HEK293T (cell line): ENCODE measurements at regions not wholly inside any gene's neighbourhood (a gene's known extent, or its start where the extent isn't known, plus 50 kb on each side); places are given as distances from the start of the nearest gene placed in this dataset.

Experiments used
- ARNT ChIP-seq: fragments of 450-650 bp; IDR thresholded peaks from 2 replicates; pipeline ENCODE4 v1.6.1; 2017; ENCODE audit warnings: mild to moderate bottlenecking
- NFRKB ChIP-seq: fragments of 450-650 bp; IDR thresholded peaks from 2 replicates; pipeline ENCODE4 v1.6.1; 2016; ENCODE audit warnings: mild to moderate bottlenecking, moderate library complexity
- SP1 ChIP-seq: fragments of 450-650 bp; IDR thresholded peaks from 2 replicates; pipeline ENCODE4 v1.6.1; 2017

DNA sequence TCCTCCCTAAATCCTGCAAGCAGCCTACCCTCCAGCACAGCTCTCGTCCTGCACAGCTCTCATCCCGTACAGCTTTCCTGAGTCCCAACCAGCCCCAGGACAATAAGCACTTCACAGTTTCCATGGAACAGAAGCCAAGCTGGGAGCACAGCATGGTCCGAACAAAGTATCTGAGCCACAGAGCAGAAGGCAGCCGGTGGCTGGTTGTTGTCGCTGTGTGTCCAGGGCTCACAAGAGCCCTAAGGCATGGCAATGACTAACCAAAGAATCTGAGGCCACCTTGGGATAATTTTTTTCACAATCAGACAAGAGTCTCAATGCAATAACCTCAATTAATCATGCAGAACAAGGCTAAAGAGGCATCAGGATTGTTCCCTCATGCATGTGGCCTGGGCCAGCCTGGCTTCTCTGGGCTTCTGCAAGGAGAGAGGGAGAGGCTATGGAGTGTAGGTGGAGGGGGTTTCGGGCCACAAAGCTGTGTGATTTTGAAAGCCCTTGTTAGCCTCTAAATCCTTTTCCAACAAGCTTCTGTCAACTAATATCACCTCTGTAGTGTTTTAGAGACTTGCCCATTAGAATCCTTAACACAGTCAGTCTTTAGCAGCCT, 323.4 kb downstream of the PIK3R1 start:
- no peak for TF ChIP-seq NFRKB
- TF ChIP-seq SP1, result no peak
- TF ChIP-seq ARNT, result no peak
